Lower leg skin (tissue), 3 donors: ENCODE measurements at regions not wholly inside any gene's neighbourhood (a gene's known extent, or its start where the extent isn't known, plus 50 kb on each side); places are given as distances from the start of the nearest gene placed in this dataset.

Source experiments
- POLR2A ChIP-seq, 2 donors: fragments of 450-650 bp; IDR thresholded peaks; one replicate each; pipeline ENCODE4 v1.6.1; 2016 to 2017; ENCODE audit warnings: antibody characterized with exemption in 2 of 2, mild to moderate bottlenecking in 1 of 2, moderate library complexity in 1 of 2
- TF ChIP-seq, protein P1 (sequence below), 3 donors: fragments of 450-650 bp; IDR thresholded peaks; one replicate each; pipeline ENCODE4 v1.5.1; 2016; ENCODE audit warnings: antibody characterized with exemption in 3 of 3, mild to moderate bottlenecking in 3 of 3, moderate library complexity in 2 of 3

DNA sequence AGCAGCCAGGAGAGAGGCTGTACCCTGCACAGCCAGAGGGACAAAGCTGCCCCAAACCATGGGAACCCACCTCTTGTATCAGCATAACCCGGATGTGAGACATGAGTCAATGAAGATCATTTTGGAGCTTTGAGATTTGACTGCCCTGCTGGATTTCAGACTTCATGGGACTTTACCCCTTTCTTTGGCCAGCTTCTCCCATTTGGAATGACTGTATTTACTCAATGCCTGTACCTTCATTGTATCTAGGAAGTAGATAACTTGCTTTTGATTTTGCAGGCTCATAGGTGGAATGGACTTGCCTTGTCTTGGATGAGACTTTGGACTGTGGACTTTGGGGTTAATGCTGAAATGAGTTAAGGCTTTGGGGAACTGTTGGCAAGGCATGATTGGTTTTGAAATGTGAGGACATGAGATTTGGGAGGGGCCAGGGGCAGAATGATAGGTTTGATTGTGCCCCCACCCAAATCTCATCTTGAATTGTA lies 616.2 kb downstream of the RWDD3 start:
- TF ChIP-seq, protein P1, sequence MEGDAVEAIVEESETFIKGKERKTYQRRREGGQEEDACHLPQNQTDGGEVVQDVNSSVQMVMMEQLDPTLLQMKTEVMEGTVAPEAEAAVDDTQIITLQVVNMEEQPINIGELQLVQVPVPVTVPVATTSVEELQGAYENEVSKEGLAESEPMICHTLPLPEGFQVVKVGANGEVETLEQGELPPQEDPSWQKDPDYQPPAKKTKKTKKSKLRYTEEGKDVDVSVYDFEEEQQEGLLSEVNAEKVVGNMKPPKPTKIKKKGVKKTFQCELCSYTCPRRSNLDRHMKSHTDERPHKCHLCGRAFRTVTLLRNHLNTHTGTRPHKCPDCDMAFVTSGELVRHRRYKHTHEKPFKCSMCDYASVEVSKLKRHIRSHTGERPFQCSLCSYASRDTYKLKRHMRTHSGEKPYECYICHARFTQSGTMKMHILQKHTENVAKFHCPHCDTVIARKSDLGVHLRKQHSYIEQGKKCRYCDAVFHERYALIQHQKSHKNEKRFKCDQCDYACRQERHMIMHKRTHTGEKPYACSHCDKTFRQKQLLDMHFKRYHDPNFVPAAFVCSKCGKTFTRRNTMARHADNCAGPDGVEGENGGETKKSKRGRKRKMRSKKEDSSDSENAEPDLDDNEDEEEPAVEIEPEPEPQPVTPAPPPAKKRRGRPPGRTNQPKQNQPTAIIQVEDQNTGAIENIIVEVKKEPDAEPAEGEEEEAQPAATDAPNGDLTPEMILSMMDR (IDR thresholded peaks at IDR 0.05), result no peak
- TF ChIP-seq POLR2A (IDR thresholded peaks at IDR 0.05), result no peak
